ENCODE measurements at regions not wholly inside any gene's neighbourhood (a gene's known extent, or its start where the extent isn't known, plus 50 kb on each side); places are given as distances from the start of the nearest gene placed in this dataset.
"Not testable (repeated sequence)": the region's sequence is repeated elsewhere in the genome, so short reads cannot be mapped to it uniquely, and the experiment has no call there.

DNA sequence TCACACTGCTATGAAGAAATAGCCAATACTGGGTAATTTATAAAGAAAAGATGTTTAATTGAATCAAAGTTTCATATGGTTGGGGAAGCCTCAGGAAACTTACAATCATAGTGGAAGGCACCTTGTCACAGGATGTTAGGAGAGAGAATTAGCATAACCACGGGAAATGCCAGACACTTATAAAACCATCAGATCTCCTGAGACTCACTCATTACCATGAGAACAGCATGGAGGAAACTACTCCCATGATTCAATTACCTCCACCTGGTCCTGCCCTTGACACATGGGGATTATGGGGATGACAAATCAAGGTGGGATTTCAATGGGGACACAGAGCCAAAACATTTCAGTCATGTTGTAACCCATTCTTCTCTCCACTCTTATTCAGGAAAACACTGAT, 472.9 kb upstream of the FSIP2 start:
- no peak for DNase-seq

DNA sequence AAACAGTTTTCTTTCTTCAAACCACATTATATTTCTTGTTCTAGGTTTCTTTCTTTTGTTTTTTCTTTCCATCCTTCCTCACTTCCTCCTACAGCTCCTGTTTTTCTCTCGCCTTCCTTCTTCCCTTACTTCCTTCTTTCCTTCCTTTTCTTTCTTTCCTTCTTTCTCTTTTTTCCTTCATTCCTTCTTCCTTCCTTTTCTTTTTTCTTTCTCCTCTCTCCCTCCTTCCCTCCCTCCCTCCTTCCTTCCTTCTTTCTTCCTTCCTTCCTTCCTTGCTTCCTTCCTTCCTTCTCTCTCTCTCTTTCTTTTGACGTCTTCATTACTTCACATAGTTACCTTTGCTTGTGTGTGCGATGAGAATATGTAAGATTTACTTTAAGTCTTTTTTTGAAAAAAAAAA, 470.0 kb upstream of the FSIP2 start:
- DNase-seq = no peak

DNA sequence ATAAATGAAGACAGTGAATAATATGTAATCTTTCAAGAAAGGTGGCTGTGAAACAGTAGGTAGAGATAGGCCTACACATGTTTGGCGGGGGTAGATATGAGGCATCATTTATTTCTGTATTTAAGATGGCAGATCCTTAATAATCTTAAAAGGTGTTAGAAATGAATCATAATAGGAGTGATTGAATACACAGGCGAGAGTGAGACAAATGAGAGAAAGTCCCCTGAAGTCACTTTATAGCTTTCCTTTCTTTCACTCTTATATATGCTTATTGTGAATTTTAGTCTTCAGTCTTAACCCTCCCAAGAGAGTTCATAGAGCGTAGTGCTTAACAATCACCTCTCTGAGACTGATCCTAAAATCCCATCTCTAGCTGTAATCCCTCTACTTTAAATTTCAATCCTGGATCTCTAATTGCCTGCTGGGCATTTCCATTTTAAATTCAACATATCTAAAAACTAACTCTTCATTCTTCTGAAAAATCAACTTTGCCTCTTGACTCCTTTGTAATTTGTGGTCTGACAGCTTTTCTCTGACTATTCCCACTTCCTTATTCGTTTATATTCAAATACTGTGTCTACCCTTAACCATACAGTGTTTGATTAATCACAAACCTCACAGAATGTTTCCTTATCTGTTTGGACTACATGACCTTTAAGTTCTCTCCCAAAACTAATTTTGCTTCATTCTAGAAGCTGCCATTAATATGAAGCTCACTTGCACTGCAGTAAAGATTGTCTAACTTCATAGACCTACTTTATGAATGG, 463.7 kb upstream of the FSIP2 start:
- DNase-seq = no peak

DNA sequence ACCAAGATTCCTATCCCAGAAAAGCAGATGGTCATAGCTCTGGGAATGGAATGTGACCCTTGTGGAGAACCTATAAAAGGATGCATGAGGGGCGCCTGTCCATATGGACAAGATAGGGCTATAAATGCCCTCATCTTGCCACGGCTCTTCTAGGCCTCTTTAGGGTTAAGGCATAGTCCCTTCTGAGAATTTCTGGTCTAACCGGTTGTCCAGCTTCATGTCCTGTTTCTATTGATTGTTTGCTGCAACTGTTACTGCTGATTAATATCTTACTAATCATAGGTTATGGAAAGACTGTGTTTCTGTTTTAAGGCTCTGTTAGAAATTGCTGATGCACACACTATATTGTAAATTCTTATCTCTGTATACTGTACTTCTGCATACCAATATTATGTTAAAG, 462.6 kb upstream of the FSIP2 start:
- not testable (repeated sequence) for DNase-seq

DNA sequence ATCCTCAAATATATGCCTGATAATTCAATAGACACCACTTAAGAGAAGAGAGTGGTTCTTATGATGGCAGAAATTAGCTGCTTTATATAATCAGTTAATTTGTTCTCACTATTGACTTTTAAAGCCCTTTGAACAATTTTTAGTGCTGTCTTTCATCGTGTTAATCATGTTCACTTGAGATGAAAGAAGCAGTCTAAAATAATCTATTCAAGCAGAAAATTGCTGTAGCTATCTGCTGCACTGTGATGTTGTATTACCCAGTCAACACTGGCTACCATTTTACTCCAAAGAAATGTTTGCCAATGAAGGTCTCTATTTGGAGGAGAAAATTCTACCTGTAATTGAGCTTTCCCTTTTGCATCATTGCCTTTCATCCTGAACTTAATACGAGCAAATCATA, 459.8 kb upstream of the FSIP2 start:
- DNase-seq = no peak

DNA sequence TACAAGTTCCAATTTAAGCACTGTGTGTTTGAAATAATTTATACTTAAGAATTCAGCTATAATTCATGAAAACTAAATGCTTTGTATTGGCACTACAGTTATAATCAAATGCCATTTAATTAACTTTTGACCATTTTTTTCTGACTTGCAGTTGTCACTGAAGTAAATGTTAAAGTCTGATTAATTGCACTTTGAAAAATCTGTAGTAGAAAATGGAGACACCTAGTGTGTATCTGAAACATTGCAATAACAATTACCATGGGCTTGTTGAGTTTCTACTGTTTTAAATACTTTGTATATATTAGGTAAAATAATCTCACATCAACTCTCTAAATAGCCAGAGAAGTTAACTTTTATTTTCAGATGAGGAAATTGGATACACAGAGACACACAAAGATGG, 458.6 kb upstream of the FSIP2 start:
- DNase-seq = peak; percentile 3

DNA sequence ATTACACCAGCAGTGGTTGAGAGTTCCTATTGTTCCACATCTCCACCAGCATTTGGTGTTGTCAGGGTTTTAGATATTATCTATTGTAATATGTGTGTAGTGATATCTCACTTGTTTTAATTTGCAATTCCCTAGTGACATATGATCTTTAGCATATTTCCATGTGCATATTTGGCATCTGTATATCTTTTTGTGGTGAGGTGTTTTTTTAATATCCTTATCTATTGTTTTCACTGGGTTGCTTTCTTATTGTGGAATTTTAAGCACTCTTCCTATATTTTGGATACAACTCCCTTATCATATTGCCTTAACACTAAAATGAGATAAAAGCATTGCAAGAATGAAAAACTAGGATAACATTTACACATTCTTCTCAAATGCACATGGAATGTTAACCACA, 453.9 kb upstream of the FSIP2 start:
- DNase-seq = no peak

DNA sequence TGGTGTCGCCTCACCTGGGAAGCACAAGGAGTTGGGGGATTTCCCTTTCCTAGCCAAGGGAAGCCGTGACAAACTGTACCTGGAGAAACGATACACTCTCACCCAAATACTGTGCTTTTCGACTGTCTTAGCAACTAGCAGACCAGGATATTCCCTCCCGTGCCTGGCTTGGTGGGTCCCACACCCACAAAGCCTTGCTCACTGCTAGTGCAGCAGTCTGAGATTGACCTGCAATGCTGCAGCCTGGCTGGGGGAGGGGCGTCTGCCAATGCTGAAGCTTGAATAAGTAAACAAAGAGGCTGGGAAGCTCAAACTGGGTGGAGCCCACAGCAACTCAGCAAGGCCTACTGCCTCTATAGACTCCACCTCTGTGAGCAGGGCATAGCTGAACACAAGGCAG, 448.6 kb upstream of the FSIP2 start:
- DNase-seq = not testable (repeated sequence)

DNA sequence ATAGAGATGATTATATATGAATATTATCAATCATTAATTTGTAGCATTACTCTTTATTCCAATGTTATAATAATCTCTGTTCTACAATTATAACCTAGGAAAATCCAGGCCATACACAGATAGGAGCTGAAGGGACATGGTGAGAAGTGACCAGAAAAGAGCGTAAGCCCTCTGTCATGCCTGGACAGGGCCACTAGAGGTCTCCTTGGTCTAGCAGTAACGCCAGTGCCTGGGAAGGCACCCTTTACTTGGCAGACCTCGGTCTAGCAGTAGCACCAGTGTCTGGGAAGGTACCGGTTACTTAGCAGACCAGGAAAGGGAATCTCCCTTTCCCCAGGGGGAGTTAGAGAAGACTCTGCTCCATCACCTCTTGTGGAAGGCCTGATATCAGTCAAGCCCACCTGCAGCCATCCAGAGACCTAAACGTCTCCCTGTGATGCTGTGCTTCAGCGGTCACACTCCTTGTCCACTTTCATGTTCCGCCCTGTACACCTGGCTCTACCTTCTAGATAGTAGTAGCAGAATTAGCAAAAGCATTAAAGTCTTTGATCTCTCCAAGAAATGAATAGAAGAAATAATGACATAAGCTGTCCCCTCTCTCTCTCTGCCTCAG, 447.5 kb upstream of the FSIP2 start:
- DNase-seq = peak; percentile 51

DNA sequence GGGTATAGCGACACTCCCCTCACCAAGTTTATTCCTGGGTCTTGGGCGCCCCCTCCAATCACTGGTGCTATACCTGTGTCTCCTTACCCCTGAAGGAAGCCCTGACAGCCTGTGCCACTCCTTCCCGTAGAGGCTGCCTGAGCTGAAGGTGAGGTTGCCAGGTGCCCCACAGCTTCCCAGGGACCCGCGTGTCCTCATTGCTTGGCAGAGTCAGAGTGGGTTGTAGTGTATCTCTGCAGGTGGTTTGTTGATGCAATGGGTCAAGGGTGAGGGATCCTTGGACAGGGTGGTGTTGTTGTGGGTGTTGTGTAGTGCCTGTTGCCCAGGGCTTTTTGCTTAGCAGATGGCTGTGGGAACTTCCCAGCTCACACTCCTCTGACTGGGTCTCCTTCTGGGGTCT, 438.7 kb upstream of the FSIP2 start:
- DNase-seq = no peak

DNA sequence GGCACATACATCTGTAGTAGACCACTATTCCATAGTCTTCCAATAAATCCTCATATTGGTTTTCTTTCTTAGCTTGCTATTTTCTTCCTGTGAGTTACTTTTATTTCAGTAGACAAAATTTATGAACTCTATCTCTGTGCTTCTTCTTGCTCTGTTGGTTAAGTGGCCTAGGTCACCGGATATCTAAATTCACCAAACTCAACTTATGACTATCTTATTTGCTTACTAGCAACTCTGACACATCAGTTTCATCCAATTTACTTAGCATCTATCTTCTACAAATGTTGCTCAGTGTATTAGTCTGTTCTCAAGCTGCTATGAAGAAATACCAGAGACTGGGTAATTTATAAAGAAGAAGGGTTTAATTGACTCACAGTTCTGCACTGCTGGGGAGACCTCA, 432.5 kb upstream of the FSIP2 start:
- no peak for DNase-seq

DNA sequence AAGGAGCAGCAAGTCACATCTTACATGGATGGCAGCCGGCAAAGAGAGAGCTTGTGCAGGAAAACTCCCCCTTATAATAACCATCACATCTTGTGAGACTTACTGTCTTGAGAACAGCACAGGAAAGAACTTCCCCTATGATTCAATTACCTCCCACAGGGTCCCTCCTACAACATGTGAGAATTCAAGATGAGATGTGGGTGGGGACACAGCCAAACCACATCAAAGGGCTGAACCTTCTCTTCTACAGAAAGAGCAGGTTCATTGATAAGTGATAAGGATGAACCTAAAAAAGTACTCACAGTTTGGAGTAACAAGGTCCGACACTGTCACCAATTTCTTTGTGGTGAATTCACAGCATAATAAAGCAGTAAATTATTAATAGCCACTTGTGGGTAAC, 422.2 kb upstream of the FSIP2 start:
- DNase-seq = no peak

DNA sequence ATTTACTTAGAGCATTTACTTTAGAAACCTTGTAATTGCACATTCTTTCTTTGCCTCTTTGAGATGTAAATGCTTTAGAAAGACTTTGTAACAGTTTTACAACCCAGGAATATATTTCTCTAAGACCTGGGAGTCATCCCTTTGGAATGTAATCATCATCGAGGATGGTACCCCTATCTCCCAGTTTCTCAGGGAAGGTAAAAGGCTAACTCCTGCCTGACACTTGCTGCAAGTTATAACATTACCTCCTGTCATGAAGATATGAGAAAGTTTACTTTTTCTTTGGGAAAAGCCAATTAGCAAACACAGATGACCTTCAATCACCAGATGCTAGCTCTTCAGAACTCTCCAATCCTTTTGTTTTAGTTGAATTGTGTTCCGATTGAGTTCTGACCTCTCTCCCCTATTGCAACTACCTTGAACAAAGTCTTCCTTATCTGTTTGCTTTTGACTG, 420.3 kb upstream of the FSIP2 start:
- DNase-seq = no peak

DNA sequence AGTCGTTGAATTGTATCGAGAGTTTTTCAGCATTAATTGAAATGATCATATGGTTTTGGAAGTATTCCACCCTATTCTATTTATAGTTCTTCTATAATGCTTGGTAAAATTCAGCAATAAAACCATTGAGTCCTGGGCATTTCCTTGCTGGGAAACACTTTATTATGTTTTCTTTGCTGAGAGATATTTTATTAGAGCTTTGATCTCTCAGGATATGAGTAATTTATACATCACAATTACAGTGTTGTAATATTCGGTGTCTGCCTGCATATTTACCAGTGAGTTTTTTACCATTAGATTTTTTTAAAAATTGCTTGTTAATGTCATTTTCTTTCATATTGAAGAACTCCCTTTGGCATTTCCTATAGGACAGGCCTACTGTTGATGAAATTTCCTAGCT, 402.7 kb upstream of the FSIP2 start:
- no peak for DNase-seq

DNA sequence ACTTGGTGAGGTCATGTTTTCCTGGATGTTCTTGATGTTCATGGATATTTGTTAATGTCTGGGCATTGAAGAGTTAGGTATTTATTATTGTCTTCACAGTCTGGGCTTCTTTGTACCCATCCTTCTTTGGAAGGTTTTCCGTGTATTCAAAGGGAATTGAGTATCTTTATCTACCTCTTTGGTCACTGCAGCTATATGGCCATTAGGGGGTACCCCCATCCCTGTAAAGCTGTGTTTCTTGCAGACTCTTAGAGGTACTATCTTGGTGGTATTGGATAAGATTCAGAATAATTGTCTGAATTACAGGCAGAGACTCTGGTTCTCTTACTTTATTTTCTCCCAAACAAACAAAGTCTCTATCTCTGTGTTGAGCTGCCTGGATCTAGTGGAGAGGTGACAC, 401.6 kb upstream of the FSIP2 start:
- DNase-seq = no peak

DNA sequence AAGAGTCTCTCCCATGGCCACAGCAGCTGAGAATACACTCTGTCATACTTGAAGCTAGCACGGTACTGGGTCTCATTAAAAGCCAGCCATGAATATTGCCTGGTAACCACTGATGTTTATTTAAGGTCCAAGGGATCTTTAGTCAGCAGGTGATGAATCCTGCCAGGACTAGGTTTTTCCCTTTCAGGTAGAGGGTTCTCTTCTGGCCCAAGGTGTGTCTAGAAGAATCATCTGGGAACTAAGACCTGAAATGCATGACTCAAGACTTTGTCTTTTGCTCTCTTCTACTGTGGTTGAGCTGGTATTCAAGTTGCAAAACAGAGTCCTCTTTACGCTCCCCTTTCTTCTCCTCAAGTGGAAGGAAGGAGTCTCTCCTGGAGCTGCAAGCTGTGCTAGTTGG, 400.5 kb upstream of the FSIP2 start:
- no peak for DNase-seq

DNA sequence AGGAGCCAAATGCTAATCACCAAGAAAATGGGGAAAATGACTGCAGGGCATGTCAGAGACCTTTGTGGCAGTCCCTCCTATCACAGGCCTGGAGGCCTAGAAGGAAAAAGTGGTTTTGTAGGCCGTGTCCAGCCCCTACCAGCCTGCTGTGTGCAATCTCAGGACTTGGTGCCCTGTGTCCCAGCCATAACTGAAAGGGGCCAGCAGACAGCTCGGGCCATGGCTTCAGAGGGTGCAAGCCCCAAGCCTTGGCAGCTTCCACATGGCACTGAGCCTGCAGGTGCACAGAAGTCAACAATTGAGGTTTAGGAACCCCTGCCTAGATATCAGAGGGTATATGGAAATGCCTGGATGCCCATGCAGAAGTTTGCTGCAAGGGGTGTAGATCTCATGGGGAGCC, 391.2 kb upstream of the FSIP2 start:
- no peak for DNase-seq

DNA sequence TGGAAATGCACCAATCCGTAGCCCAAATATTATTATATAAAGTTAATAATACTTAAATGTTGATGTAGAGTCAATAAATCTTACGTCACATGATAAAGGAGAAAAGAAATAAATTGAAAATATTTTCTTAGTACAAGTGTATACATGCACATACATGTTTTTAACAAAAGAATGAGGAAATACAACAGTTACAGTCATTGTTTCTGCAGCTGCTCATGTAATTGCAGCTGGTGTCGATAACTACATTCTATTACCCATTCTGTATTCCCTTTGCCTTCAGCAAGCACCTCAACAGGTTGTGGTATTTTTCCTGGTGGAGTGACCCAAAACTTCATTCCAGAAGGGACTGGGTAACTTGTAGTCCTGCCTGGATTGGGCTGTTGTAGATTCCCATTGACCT, 377.8 kb upstream of the FSIP2 start:
- DNase-seq = no peak

DNA sequence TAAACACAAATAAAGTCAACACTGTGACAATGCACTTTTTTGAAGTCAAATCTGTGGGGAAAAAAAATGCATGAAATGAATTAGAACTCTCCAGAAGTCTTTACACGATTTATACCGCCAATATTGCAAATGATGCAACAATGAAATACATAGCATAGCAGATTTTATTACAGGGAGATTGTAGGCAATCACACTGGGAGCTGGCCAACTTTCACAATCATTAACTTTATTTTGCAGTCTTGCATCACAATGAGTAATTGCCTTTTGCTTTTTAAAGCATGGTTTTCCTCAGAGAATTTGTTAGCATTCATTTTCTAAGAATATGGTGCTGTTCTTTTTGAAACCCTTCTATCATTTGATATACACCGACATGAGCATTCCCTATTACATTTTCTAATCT, 366.4 kb upstream of the FSIP2 start:
- peak; percentile 39 for DNase-seq

DNA sequence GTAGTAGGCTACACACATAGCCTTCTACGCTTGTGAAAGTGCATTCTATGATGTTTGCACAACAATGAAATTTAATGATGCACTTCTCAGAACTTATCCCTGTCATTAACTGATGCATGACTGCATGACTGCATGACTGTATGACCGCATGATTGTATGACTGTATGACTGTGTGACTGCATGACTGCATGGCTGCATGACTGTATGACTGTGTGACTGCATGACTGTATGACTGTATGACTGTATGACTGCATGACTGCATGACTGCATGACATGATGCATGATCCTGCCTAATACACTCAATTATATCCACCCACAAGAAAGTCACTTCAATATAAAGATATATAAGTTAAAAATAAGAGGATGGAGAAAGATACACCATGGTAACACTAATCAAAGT, 365.4 kb upstream of the FSIP2 start:
- DNase-seq = no peak

DNA sequence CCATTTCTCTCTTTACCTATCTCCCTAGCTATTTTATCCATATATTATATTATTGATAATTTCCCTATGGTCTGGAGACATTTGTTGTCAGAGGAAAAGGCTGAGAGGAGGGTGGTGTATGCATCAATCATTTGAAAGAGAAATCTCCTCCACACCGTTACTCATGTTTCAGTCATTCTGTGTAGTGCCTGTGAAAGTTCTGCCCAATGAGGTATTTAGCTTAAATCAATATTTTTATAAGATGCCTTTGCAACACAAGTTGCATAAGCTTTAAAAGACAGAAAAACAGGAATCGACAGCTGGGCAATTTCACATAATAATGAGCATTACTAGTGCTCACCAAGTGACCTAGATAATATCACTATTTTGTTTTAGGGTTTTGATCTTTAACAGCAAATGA, 363.7 kb upstream of the FSIP2 start:
- no peak for DNase-seq

DNA sequence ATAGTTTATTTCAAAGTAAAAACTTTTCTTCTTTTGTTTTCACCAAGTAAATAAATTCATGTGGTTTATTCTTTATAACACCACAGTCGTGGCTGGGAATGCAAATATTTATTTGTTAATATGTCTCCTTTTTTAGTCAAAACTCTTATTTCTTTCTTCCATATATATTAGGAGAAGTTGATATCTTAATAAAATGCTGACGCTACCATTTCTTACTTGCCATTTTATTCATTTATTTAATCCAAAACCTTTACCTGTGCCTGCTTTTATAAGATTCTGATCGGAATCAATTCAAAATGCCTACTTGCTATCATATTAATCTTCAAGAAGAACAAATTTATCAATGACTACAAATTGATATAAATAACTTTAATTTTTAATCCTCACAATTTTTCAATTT, 362.9 kb upstream of the FSIP2 start:
- no peak for DNase-seq

DNA sequence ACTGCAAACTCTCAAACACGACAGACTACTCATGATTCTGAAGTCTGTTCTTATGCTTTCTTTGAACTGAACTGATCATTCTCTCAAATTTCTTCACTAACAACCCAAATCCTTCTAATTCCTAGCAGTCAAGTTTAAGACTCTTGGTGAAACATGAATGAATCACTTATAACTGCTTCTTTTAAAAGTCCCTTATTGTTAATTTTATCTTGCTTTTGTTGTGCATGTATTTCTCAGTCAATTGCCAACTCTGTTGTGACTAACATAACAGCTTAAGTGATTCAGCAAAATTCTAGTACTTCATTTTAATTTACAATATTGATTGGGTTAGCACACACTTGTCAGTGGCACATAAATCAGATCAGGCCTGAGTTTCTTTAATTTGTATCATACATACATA, 357.0 kb upstream of the FSIP2 start:
- DNase-seq = no peak

DNA sequence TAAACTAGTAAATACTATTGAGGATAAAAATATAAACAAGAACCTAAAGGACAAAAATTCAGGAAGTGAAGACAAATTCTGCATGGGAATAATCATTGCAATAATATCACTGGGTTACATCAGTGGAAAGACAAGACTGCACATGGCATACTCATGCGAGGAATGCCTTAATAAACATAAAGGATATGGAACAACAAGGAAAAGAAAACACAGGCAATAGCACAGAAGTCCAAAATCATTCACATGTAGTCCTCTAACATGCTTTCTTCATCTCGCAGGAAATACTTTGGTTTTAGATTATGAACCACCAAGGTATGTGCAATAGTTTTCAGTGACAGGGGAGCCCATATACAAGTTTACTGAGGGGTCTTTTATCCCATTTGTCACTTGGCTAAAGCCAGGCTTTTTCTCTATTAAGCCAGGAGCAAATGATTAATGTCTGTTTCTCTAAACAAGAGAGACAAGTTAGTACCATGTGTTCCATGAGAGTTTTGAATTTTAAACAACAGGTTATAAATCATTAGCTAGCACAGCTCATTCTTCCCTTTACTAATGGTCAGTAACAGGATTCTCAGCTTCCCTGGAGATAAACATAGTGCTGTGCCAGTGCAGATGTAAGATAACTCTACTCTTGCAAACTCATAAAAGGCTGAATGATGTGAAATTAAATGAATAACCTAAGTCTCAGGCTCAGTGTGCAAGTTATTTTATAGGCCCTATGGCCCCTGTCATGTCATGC, 353.6 kb upstream of the FSIP2 start:
- DNase-seq = peak; percentile 2

All from fibroblast of skin of abdomen (primary cell).